Loucy (cell line): ENCODE measurements at regions not wholly inside any gene's neighbourhood (a gene's known extent, or its start where the extent isn't known, plus 50 kb on each side); places are given as distances from the start of the nearest gene placed in this dataset.

ENCODE experiments used
- H2AFZ ChIP-seq: fragments of 200-600 bp; sonication (generic); 2 replicates; pipeline ENCODE4 v1.6.0; 2016; ENCODE audit warnings: antibody characterized with exemption, mild to moderate bottlenecking, low read length, moderate library complexity
- H3F3A ChIP-seq: fragments of 200-600 bp; 2 replicates; pipeline ENCODE4 v1.6.0; 2016; ENCODE audit warnings: antibody characterized with exemption, low read depth, mild to moderate bottlenecking
- H3K27me3 ChIP-seq: fragments of 200-600 bp; sonication (generic); 2 replicates; pipeline ENCODE4 v1.6.1; 2014; ENCODE audit warnings: low read length, mild to moderate bottlenecking; ENCODE audit not compliant: insufficient read depth, poor library complexity, severe bottlenecking
- H3K36me3 ChIP-seq: fragments of 200-600 bp; sonication (generic); 2 replicates; pipeline ENCODE4 v1.6.1; 2016; ENCODE audit warnings: low read length; ENCODE audit not compliant: insufficient read depth
- H3K4me1 ChIP-seq: fragments of 200-600 bp; sonication (generic); 2 replicates; pipeline ENCODE4 v1.5.1; 2014; ENCODE audit warnings: low read length, mild to moderate bottlenecking; ENCODE audit not compliant: insufficient read depth, poor library complexity, severe bottlenecking
- H3K4me2 ChIP-seq: fragments of 200-600 bp; sonication (generic); 2 replicates; pipeline ENCODE4 v1.6.0; 2014; ENCODE audit warnings: antibody characterized with exemption, low read length, low read depth, mild to moderate bottlenecking; ENCODE audit not compliant: poor library complexity, severe bottlenecking
- H3K4me3 ChIP-seq: fragments of 200-600 bp; sonication (generic); 2 replicates; pipeline ENCODE4 v1.5.1; 2014; ENCODE audit warnings: low read length, mild to moderate bottlenecking, mixed read lengths; ENCODE audit not compliant: poor library complexity, severe bottlenecking
- H3K79me2 ChIP-seq: fragments of 200-600 bp; sonication (generic); 2 replicates; pipeline ENCODE4 v1.6.1; 2014; ENCODE audit warnings: low read length; ENCODE audit not compliant: insufficient read depth
- H3K9ac ChIP-seq: fragments of 200-600 bp; sonication (generic); 2 replicates; pipeline ENCODE4 v1.6.0; 2014; ENCODE audit warnings: mild to moderate bottlenecking, low read depth, low read length, moderate library complexity; ENCODE audit not compliant: poor library complexity, severe bottlenecking
- H3K9me2 ChIP-seq: fragments of 200-600 bp; sonication (generic); replicated peaks from 2 replicates; pipeline ENCODE4 v1.6.1; 2016; ENCODE audit warnings: low read depth, low read length, mixed read lengths
- H3K9me3 ChIP-seq: fragments of 200-600 bp; sonication (generic); 2 replicates; pipeline ENCODE4 v1.6.1; 2014; ENCODE audit warnings: mild to moderate bottlenecking, antibody characterized with exemption, low read length, low read depth; ENCODE audit not compliant: insufficient read depth
- H4K20me1 ChIP-seq: fragments of 200-600 bp; sonication (generic); 2 replicates; pipeline ENCODE4 v1.6.0; 2014; ENCODE audit warnings: antibody characterized with exemption, low read length, mild to moderate bottlenecking; ENCODE audit not compliant: insufficient read depth, poor library complexity, severe bottlenecking
- EZH2phosphoT487 ChIP-seq: fragments of 200-600 bp; IDR thresholded peaks from 2 replicates; pipeline ENCODE4 v1.6.1; 2018; ENCODE audit warnings: antibody characterized with exemption, mild to moderate bottlenecking, moderate library complexity, borderline replicate concordance
- TF ChIP-seq, protein P1 (sequence below): fragments of 200-600 bp; sonication (generic); conservative IDR thresholded peaks from 2 replicates; pipeline ENCODE4 v1.5.1; 2014; ENCODE audit warnings: mild to moderate bottlenecking, antibody characterized with exemption, low read length

DNA sequence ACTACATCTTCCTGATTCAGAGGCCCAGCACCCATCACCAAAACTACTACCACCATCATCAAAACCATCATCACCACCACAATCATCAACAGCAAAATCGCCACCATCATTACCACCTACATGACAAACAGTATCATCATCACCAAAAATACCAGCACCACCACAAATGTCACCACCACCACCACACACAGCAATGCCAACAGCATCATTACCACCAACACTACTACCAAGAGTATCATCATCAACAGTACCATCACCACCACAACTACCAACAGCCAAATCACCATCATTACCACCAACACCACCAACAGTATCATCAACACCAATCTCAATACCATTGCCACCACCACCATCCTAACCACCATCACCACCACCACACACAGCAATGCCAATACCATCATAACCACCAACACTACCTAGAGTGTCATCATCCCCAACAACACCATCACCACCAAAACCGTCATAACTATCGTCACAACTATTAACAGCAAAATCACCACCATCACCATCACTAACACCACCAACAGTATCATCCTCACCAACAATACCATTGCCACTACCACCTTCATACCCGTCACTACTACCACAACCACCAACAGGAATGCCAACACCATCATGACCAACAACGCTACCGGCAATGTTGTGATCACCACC lies 64.6 kb upstream of the TEX51 start:
- Histone ChIP-seq H2AFZ (no peak overlapping the region), H3K9me3 (no peaks in the 10 kb centered on the region), H3K27me3 (no peaks in the 10 kb centered on the region), H3K36me3 (no peaks in the 10 kb centered on the region), H3K4me3 (no peak overlapping the region), H3K9ac (no peak overlapping the region), H3K4me1 (no peaks in the 10 kb centered on the region), H3K79me2 (no peaks in the 10 kb centered on the region), H3K9me2 (no peaks in the 10 kb centered on the region), H3F3A (no peaks in the 10 kb centered on the region), H4K20me1 (no peaks in the 10 kb centered on the region), H3K4me2 (no peak overlapping the region)
- no peak for TF ChIP-seq EZH2phosphoT487
- TF ChIP-seq, protein P1, sequence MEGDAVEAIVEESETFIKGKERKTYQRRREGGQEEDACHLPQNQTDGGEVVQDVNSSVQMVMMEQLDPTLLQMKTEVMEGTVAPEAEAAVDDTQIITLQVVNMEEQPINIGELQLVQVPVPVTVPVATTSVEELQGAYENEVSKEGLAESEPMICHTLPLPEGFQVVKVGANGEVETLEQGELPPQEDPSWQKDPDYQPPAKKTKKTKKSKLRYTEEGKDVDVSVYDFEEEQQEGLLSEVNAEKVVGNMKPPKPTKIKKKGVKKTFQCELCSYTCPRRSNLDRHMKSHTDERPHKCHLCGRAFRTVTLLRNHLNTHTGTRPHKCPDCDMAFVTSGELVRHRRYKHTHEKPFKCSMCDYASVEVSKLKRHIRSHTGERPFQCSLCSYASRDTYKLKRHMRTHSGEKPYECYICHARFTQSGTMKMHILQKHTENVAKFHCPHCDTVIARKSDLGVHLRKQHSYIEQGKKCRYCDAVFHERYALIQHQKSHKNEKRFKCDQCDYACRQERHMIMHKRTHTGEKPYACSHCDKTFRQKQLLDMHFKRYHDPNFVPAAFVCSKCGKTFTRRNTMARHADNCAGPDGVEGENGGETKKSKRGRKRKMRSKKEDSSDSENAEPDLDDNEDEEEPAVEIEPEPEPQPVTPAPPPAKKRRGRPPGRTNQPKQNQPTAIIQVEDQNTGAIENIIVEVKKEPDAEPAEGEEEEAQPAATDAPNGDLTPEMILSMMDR, result no peak

DNA sequence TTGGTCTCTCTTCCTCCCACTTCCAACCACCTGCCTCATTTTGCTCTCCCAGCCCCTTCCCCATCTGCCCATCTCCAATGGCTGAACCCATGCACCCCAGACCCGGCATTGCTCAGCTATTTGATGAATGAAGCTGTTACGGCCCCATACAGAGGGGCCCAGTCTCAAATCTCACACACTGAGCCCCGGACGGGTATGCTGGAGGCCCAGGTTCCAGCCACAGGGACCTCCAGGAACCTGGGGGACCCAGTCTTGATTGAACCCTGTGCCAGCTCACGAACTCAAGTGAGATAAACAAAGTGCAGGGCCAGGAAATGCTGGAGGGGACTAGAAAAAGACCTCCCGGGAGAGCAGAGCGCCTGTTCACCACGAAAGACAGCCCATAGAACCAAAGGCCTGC lies 63.4 kb upstream of the TEX51 start:
- no peak for TF ChIP-seq EZH2phosphoT487
- TF ChIP-seq, protein P1, result no peak
- H2AFZ ChIP-seq, result no peak overlapping the region
- no peak overlapping the region for H3K4me2 ChIP-seq
- H3K79me2 ChIP-seq, result no peaks in the 10 kb centered on the region
- H3K36me3 ChIP-seq, result no peaks in the 10 kb centered on the region
- no peaks in the 10 kb centered on the region for H3K27me3 ChIP-seq
- H3K9me2 ChIP-seq, result no peaks in the 10 kb centered on the region
- no peak overlapping the region for H3K4me3 ChIP-seq
- no peaks in the 10 kb centered on the region for H3F3A ChIP-seq
- no peak overlapping the region for H3K9ac ChIP-seq
- no peaks in the 10 kb centered on the region for H4K20me1 ChIP-seq
- H3K9me3 ChIP-seq, result no peaks in the 10 kb centered on the region
- H3K4me1 ChIP-seq, result no peaks in the 10 kb centered on the region

DNA sequence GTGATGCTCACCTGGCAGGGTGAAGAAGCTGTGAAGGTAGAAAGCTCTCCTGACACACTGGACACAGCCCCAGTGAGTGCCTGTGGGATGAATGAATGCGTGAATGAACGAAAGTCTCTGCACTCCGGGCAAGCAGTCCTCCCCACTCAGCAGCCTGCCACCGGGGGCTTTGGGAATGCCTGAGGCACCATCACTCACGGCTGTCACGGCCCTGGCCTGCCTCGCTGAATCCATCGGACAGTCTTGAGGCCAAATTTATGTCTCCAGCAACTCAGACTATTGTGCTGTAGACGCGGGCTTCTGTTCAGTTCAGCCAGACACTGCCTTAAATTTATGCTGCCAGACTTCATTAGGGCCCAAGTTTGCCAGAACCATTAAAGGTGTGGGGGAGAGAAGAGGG lies 62.9 kb upstream of the TEX51 start:
- Histone ChIP-seq H3K4me1 (no peaks in the 10 kb centered on the region), H3F3A (no peaks in the 10 kb centered on the region), H3K9ac (no peak overlapping the region), H3K4me3 (no peak overlapping the region), H3K79me2 (no peaks in the 10 kb centered on the region), H3K27me3 (no peaks in the 10 kb centered on the region), H3K36me3 (no peaks in the 10 kb centered on the region), H4K20me1 (no peaks in the 10 kb centered on the region), H3K9me2 (no peaks in the 10 kb centered on the region), H2AFZ (no peak overlapping the region), H3K9me3 (no peaks in the 10 kb centered on the region), H3K4me2 (no peak overlapping the region)
- TF ChIP-seq, protein P1, result no peak
- TF ChIP-seq EZH2phosphoT487, result no peak
